ENCODE measurements at regions not wholly inside any gene's neighbourhood (a gene's known extent, or its start where the extent isn't known, plus 50 kb on each side); places are given as distances from the start of the nearest gene placed in this dataset.
A peak's percentile ranks its signal among the peaks of the same experiment; 100 is the strongest.

DNA sequence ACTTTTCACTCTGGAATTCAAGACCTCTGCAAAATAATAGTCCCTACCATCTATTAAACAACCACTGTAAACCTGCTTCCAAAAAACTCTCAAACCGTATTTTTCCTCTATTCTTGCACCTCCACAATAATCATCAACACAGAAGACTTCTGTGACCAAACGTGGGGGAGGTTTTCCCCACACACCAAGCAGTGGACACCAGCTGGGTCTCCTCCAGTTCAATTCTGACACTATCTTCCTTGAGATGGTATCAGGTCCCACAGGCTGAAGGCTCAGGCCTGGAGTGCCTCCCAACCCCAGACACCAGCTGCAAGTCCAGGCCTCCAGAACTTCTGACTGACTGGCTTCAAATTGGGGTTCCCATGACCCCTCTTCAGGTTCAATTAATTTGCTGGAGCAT is 89.6 kb upstream of the RAP2B start:
- no peak for DNase-seq (ENCODE audit: low read depth)

GRCh38 chr3:153072856-153073255 is 89.2 kb upstream of the RAP2B start:
- no peak for DNase-seq (ENCODE audit: low read depth)

DNA sequence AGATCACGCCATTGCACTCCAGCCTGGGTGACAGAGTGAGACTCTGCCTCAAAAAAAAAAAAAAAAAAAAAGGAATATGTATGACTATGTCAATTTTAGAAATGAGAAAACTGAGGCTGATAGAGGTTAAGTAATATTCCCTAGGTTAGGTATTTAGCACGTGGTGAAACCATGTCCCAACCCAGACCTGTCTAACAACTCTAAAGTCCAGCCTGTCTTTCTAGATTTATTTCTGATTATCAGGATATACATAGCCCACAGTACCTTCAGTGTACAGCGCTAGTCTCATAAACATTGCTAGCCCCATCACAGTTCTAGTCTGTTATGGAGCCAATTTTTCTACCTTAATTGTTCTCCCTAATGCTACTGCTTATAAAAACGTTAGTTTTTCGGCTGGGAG is 88.4 kb upstream of the RAP2B start:
- no peak for DNase-seq (ENCODE audit: low read depth)

- no peak for DNase-seq (ENCODE audit: low read depth)
These were observed 83.2 kb upstream of the RAP2B start for GRCh38 chr3:153078826-153079225.

GRCh38 chr3:153079386-153079785 is 82.6 kb upstream of the RAP2B start:
- DNase-seq (ENCODE audit: low read depth), result no peak

GRCh38 chr3:153080778-153081240 is 81.2 kb upstream of the RAP2B start:
- DNase-seq (ENCODE audit: low read depth), result no peak

- DNase-seq (ENCODE audit: low read depth), result no peak
These were observed 77.6 kb upstream of the RAP2B start for GRCh38 chr3:153084431-153084830.

DNA sequence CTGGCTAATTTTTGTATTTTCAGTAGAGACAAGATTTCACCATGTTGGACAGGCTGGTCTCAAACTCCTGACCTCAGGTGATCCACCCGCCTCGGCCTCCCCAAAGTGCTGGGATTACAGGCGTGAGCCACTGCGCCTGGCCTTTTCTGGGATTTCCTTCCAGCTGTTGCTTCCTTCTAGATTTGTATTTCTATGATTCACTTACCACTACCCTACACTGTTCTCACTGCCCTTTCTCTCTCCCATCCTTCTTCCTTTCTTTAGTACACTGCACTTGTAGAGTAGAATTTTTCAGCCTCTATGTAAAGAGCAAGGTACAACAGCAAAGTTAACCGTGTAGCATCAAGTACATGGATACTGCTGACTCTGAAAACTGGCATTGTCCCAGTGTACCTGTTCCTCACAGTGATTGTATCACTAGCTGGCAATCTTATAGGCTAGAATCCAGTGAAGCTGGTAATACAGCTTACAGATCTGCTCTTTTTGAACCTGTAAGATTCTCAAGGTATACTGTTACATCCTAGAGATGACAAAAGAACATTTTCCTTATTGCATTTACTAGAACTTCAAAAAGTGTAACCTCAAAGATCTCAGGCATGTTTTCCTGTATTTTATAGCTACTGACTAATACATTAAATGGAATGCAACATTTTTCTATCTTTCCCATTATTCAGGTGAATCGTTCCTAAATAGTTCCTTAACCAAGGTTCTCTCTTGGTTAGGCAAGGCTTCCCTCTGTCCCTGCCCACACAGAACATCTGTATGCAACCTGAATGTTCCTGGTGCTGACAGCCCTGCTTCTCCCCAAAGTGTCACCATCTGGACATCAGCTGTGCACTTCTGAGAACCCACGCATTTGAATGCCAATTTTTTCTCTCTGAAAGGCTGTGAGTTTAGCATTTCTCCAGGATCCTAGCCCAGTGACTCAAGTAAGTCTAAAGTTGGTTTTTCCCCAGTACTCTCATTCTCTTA is 74.1 kb upstream of the RAP2B start:
- peak; percentile 14 for DNase-seq (ENCODE audit: low read depth)

GRCh38 chr3:153089620-153090019 is 72.4 kb upstream of the RAP2B start:
- no peak for DNase-seq (ENCODE audit: low read depth)

- DNase-seq (ENCODE audit: low read depth), result no peak
These were observed 71.1 kb upstream of the RAP2B start for GRCh38 chr3:153090973-153091372.

- no peak for DNase-seq (ENCODE audit: low read depth)
These were observed 68.4 kb upstream of the RAP2B start for GRCh38 chr3:153093629-153094028.

DNA sequence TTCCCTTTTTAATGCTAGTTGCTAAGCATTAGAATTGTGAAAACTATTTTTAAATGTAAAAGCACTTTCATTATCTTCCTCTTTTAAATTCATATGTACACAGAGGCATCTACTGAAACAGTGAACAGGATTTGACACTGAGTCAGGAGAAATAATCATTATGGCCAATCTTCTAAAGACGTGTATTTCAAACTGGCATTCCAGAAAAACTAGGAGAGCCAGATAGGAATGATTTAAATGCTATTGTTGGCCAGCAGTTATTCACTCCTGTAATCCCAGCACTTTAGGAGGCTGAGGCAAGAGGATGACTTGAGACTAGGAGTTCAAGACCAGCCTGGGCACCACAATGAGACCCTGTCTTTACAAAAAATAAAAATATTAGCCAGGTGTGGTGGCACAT is 67.6 kb upstream of the RAP2B start:
- DNase-seq (ENCODE audit: low read depth), result no peak

DNA sequence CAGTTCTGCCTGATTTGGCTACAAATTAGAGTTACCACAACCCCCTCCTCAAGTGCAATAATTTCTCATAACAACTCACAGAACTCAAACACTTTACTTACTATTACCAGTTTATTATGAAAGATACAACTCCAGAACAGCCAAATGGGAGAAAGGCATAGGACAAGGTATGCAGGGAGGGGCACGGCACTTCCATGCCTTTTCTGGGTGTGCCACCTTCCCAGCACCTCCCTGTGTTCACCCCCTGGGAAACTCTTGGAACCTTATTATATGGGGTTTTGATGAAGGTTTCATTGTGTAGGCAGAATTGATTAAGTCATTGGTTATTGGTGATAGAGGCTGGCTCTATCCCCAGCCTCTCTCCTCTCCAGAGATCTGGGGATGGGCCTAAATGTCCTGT is 66.6 kb upstream of the RAP2B start:
- DNase-seq (ENCODE audit: low read depth), result no peak

GRCh38 chr3:153096731-153097131 is 65.3 kb upstream of the RAP2B start:
- DNase-seq (ENCODE audit: low read depth), result no peak

GRCh38 chr3:153097213-153097612 is 64.8 kb upstream of the RAP2B start:
- DNase-seq (ENCODE audit: low read depth), result no peak

GRCh38 chr3:153099131-153099530 is 62.9 kb upstream of the RAP2B start:
- DNase-seq (ENCODE audit: low read depth), result no peak

DNA sequence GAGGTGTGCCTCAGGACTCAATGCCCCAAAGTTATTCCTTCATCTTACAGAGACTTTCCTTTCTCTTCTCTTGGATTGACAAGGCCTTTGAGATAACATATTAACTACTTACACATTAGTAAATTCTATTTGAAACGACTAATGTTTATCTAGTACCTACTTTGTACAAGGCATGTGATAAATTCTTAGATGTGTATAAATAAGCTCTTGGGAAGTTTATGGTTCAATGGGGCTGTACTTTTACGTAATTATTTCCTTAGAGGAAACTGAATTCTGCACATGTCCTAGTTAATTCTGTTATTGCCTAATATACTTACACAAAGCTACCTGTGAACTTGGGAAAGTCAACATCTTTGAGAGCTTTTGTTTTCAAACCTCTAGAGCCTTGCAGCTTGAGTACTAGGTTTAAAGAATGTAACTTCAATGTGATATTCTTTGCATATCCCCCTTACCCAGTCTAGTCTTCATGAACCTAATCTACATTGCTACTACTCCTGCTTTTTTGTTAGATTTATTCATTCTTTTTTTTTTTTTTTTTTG is 58.5 kb upstream of the RAP2B start:
- DNase-seq (ENCODE audit: low read depth), result no peak

DNA sequence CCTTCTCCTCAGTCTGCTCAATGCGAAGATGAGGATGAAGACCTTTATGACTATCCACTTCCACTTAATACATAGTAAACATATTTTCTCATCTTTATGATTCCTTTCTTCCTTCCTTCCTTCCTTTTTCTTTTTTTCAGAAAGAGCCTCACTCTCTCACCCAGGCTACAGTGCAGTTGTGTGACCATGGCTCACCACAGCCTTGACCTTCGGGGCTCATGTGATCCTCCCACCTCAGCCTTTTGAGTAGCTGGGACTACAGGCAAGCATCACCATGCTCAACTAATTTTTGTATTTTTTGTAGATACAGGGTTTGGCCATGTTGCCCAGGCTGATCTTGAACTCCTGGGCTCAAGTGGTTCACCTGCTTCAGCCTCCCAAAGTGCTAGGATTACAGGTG is 52.0 kb upstream of the RAP2B start:
- no peak for DNase-seq (ENCODE audit: low read depth)

DNA sequence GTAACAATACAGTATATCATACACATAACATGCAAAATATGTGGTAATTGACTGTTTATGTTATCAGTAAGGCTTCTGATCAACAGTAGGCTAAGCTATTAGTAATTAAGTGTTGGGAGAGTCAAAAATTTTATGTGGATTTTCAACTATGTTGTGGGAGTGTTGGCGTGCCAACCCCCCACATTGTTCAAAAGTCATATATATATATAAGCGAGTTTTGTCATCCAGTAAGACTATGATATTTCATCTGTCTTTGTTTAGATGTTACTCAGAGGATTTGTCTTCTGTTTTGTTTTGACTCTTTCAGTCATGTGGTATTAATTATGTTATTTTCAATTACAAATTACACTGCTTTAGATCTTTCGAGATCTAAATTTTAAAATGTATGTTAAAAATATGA is 51.0 kb upstream of the RAP2B start:
- DNase-seq (ENCODE audit: low read depth), result no peak
